ENCODE measurements at regions not wholly inside any gene's neighbourhood (a gene's known extent, or its start where the extent isn't known, plus 50 kb on each side); places are given as distances from the start of the nearest gene placed in this dataset.

GRCh38 chr18:7333025-7333562 is 102.2 kb downstream of the LRRC30 start:
- TF ChIP-seq, protein P1, sequence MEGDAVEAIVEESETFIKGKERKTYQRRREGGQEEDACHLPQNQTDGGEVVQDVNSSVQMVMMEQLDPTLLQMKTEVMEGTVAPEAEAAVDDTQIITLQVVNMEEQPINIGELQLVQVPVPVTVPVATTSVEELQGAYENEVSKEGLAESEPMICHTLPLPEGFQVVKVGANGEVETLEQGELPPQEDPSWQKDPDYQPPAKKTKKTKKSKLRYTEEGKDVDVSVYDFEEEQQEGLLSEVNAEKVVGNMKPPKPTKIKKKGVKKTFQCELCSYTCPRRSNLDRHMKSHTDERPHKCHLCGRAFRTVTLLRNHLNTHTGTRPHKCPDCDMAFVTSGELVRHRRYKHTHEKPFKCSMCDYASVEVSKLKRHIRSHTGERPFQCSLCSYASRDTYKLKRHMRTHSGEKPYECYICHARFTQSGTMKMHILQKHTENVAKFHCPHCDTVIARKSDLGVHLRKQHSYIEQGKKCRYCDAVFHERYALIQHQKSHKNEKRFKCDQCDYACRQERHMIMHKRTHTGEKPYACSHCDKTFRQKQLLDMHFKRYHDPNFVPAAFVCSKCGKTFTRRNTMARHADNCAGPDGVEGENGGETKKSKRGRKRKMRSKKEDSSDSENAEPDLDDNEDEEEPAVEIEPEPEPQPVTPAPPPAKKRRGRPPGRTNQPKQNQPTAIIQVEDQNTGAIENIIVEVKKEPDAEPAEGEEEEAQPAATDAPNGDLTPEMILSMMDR (tag by site-specific recombination; IDR thresholded peaks at IDR 0.05): no peak
- TF ChIP-seq ZFP41 (tag by site-specific recombination; IDR thresholded peaks at IDR 0.05; ENCODE audit: borderline replicate concordance): no peak
- no peak for TF ChIP-seq ZBTB21 (tag by site-specific recombination; IDR thresholded peaks at IDR 0.05)
- no peak for TF ChIP-seq ZNF274 (IDR thresholded peaks at IDR 0.05; ENCODE audit: low read length)
- TF ChIP-seq ZNF274 (tag by site-specific recombination; IDR thresholded peaks at IDR 0.05; ENCODE audit: borderline replicate concordance): no peak
- TF ChIP-seq PRDM1 (tag by site-specific recombination; IDR thresholded peaks at IDR 0.05): no peak
- no peak for TF ChIP-seq OVOL3 (tag by site-specific recombination; IDR thresholded peaks at IDR 0.05)
- TF ChIP-seq ZNF311 (tag by site-specific recombination; IDR thresholded peaks at IDR 0.05; ENCODE audit: borderline replicate concordance): no peak
- TF ChIP-seq TCF7L2 (IDR thresholded peaks at IDR 0.05; ENCODE audit: borderline replicate concordance, low read depth, low read length): no peak
- TF ChIP-seq ZBTB11 (tag by site-specific recombination; conservative IDR thresholded peaks at IDR 0.05; ENCODE audit: low read depth): no peak
- TF ChIP-seq ZNF121 (tag by site-specific recombination; IDR thresholded peaks at IDR 0.05): no peak
- no peak for TF ChIP-seq ZNF292 (tag by site-specific recombination; IDR thresholded peaks at IDR 0.05; ENCODE audit: borderline replicate concordance, low read depth)

All from HEK293 (cell line).